ENCODE measurements at regions not wholly inside any gene's neighbourhood (a gene's known extent, or its start where the extent isn't known, plus 50 kb on each side); places are given as distances from the start of the nearest gene placed in this dataset.

GRCh38 chr3:153572165-153572564 is 410.1 kb downstream of the RAP2B start:
- Histone ChIP-seq H3K9me2 (ENCODE audit: insufficient read depth, low read length) (no peaks in the 10 kb centered on the region), H3K9me3 (ENCODE audit: low read length) (0 out of 2 replicates have a peak, but pooled peaks cover 3% of the 10 kb centered on the region), H3K36me3 (ENCODE audit: insufficient read depth, low read length) (peaks cover 4% of the 10 kb centered on the region; the same call in 1 of the 2 replicates), H3K4me3 (ENCODE audit: low read depth, low read length, poor library complexity, severe bottlenecking) (no peak overlapping the region), H3K27ac (ENCODE audit: low read depth, low read length, poor library complexity, severe bottlenecking) (no peak overlapping the region), H3K4me2 (ENCODE audit: low read length) (no peak overlapping the region), H3K4me1 (ENCODE audit: insufficient read depth, low read length, poor library complexity, severe bottlenecking) (no peaks in the 10 kb centered on the region), H3K79me2 (ENCODE audit: insufficient read depth, low read depth, low read length) (no peaks in the 10 kb centered on the region), H2AFZ (ENCODE audit: low read length) (no peak overlapping the region), H4K20me1 (ENCODE audit: insufficient read depth, low read length) (no peaks in the 10 kb centered on the region)
- intact Hi-C loops (cut with micrococcal nuclease; ENCODE audit: unreplicated experiment) = no loop called here
- DNase-seq (ENCODE audit: low spot score) = no peak
- no TSS peak for BruUV-seq (replicated peaks)
- ChIA-PET POLR2A (no interaction called here), CTCF (ENCODE audit: unreplicated experiment) (no interaction called here)
- no peak for TF ChIP-seq CTCF (conservative IDR thresholded peaks at IDR 0.05; ENCODE audit: low read length)
- TF ChIP-seq EZH2phosphoT487 (IDR thresholded peaks at IDR 0.05; ENCODE audit: borderline replicate concordance, low read depth, low read length) = no peak

GRCh38 chr3:153572654-153573053 is 410.6 kb downstream of the RAP2B start:
- H3K9me2 ChIP-seq (ENCODE audit: insufficient read depth, low read length) = no peaks in the 10 kb centered on the region
- H3K36me3 ChIP-seq (ENCODE audit: insufficient read depth, low read length) = peaks cover 4% of the 10 kb centered on the region; the same call in 1 of the 2 replicates
- ChIA-PET CTCF (ENCODE audit: unreplicated experiment) (no interaction called here), POLR2A (interaction anchor here (0.9 kb wide), 1 partner anchor 25 kb away, joined by 3 read pairs; no protein-coding TSS in a partner anchor)
- H3K9me3 ChIP-seq (ENCODE audit: low read length) = 0 out of 2 replicates have a peak, but pooled peaks cover 3% of the 10 kb centered on the region
- no peak overlapping the region for H3K4me3 ChIP-seq (ENCODE audit: low read depth, low read length, poor library complexity, severe bottlenecking)
- H3K27ac ChIP-seq (ENCODE audit: low read depth, low read length, poor library complexity, severe bottlenecking) = no peak overlapping the region
- H2AFZ ChIP-seq (ENCODE audit: low read length) = no peak overlapping the region
- no peak overlapping the region for H3K4me2 ChIP-seq (ENCODE audit: low read length)
- no peaks in the 10 kb centered on the region for H3K4me1 ChIP-seq (ENCODE audit: insufficient read depth, low read length, poor library complexity, severe bottlenecking)
- TF ChIP-seq CTCF (conservative IDR thresholded peaks at IDR 0.05; ENCODE audit: low read length) = no peak
- TF ChIP-seq EZH2phosphoT487 (IDR thresholded peaks at IDR 0.05; ENCODE audit: borderline replicate concordance, low read depth, low read length) = no peak
- BruUV-seq (replicated peaks) = no TSS peak
- no peaks in the 10 kb centered on the region for H4K20me1 ChIP-seq (ENCODE audit: insufficient read depth, low read length)
- no peak for DNase-seq (ENCODE audit: low spot score)
- H3K79me2 ChIP-seq (ENCODE audit: insufficient read depth, low read depth, low read length) = no peaks in the 10 kb centered on the region
- intact Hi-C loops (cut with micrococcal nuclease; ENCODE audit: unreplicated experiment) = no loop called here

GRCh38 chr3:153573481-153573880 is 411.5 kb downstream of the RAP2B start:
- TF ChIP-seq CTCF (conservative IDR thresholded peaks at IDR 0.05; ENCODE audit: low read length) (no peak), EZH2phosphoT487 (IDR thresholded peaks at IDR 0.05; ENCODE audit: borderline replicate concordance, low read depth, low read length) (no peak)
- POLR2A ChIA-PET = interaction anchor here (0.9 kb wide), 1 partner anchor 24 kb away, joined by 3 read pairs; no protein-coding TSS in a partner anchor
- Histone ChIP-seq H3K4me2 (ENCODE audit: low read length) (no peak overlapping the region), H3K9me2 (ENCODE audit: insufficient read depth, low read length) (no peaks in the 10 kb centered on the region), H3K36me3 (ENCODE audit: insufficient read depth, low read length) (peaks cover 4% of the 10 kb centered on the region; the same call in 1 of the 2 replicates), H3K9me3 (ENCODE audit: low read length) (0 out of 2 replicates have a peak, but pooled peaks cover 3% of the 10 kb centered on the region), H2AFZ (ENCODE audit: low read length) (no peak overlapping the region), H3K79me2 (ENCODE audit: insufficient read depth, low read depth, low read length) (no peaks in the 10 kb centered on the region), H3K27ac (ENCODE audit: low read depth, low read length, poor library complexity, severe bottlenecking) (no peak overlapping the region), H3K4me1 (ENCODE audit: insufficient read depth, low read length, poor library complexity, severe bottlenecking) (no peaks in the 10 kb centered on the region), H4K20me1 (ENCODE audit: insufficient read depth, low read length) (no peaks in the 10 kb centered on the region), H3K4me3 (ENCODE audit: low read depth, low read length, poor library complexity, severe bottlenecking) (no peak overlapping the region)
- intact Hi-C loops (cut with micrococcal nuclease; ENCODE audit: unreplicated experiment) = no loop called here
- CTCF ChIA-PET (ENCODE audit: unreplicated experiment) = no interaction called here
- no peak for DNase-seq (ENCODE audit: low spot score)
- BruUV-seq (replicated peaks) = no TSS peak
